HG03565 (cell line): ENCODE measurements at regions not wholly inside any gene's neighbourhood (a gene's known extent, or its start where the extent isn't known, plus 50 kb on each side); places are given as distances from the start of the nearest gene placed in this dataset.
"Not testable (repeated sequence)": the region's sequence is repeated elsewhere in the genome, so short reads cannot be mapped to it uniquely, and the experiment has no call there.

Experiments
- ATAC-seq: cut with Tn5 transposase; IDR thresholded peaks from one replicate; pipeline ENCODE4 v1.9.1; 2021; ENCODE audit warnings: mild to moderate bottlenecking, moderate library complexity; ENCODE audit not compliant: unreplicated experiment

DNA sequence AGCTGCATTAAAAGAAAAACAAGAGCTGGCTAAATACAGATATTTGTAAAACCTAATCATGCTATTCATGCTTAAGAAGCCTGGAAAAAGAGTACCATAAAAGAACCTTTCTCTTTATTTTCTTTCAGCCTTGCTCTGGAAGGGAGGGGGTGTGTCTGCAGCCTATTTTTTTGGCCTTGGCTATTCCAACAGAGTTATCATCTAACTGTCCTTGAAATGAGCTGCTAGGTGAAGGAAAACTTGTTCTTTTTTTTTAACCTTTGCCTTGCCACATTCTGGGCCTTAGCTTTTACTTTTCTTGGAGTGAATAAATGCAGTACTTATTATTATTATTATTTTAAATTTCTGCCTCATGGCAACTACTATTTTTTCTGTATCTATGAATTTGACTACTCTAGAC is 224.9 kb upstream of the SYNCRIP start:
- no peak for ATAC-seq

DNA sequence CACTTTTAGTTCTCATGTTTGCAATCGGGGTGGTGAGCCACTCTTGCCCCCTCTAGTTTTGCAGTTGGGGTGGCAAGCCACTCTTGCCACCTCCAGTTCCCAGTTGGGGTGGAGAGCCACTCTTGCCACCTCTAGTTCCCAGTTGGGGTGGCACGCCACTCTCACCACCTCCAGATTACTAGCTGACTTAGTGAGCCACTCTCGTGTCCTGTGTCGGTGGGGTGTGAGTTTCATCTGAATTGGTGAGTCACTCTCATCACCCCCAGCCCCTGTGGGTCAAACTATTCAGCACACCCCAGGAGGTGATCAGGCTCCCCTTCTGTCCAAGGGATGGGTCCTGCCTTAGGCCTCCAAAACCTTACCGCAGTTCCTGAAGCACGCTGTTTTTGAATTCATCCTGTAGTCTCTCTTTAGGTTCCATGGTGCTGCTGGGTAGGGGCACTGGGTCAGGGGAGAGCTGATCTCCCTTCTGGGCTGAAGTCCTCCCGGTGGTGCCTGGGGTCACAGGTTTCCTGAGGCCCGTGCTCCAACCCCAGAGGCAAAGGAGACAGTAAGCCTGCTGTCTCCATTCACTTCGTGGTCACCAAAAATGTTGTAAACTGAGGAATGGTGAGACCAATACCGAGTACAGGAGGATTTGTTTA is 224.2 kb upstream of the SYNCRIP start:
- ATAC-seq = no peak

DNA sequence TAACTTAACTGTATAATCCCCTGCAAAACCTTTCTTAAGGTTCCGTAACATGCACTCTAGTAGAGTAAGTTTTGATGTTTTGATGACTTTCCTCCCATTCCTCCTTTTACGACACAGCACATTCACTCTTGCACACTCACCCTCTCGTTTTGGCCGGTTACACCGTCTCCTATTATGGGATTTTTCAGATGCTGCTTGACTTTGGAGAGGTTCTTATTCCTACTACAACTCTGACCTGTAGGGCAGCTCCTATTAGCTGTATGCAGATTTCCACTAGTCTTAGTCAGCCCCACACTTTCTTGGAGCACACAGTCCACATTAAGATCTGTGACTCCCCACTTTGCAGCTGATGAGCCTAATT is 223.7 kb upstream of the SYNCRIP start:
- no peak for ATAC-seq

DNA sequence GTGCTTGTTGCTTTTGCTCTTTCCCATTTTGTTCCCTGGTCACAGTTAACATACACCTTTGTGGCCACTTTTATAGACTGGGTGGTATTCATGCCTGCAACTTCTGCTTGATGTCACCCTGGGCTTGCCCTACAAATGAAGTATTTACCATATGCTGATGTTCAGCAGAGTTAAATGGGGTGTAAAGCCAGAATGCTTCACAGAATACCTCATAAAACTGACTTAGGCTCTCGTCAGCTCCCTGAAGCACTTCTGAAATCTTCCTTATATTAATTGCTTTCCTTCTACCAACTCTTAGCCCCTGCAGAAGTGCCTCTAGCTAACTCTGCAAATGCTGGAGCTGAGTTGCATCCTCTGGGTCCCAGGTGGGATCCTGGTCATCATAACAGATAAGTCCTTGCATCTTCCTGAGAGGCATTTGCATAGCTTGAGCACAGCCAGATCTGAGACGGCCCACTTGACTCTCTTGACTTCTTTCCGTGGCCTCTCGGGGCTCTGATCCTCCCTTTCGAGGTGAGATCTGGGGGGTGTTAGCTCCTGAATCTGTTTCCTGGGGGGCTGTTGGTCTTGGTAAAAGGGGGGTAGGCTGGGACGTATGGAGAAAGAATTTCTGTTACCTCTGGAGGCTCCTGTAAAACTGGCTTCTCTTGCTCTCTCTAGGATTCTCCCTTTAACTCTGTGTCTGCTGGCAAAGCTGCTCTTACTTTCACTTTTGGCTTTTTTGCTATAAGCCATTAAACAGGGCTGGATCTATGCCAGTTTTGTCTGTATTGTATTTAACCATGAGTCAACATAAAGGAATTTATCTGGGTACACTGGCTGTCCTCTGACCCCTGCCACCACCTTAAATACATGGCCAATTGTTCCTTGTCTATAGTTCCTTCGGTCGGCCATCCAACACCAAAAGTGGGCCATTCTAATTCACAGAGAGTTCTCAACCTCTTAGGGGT is 223.0 kb upstream of the SYNCRIP start:
- peak; percentile 48 for ATAC-seq

- ATAC-seq = no peak
These were observed 222.0 kb upstream of the SYNCRIP start for GRCh38 chr6:85864453-85865401.

GRCh38 chr6:85856235-85856634 is 213.5 kb upstream of the SYNCRIP start:
- ATAC-seq = no peak

DNA sequence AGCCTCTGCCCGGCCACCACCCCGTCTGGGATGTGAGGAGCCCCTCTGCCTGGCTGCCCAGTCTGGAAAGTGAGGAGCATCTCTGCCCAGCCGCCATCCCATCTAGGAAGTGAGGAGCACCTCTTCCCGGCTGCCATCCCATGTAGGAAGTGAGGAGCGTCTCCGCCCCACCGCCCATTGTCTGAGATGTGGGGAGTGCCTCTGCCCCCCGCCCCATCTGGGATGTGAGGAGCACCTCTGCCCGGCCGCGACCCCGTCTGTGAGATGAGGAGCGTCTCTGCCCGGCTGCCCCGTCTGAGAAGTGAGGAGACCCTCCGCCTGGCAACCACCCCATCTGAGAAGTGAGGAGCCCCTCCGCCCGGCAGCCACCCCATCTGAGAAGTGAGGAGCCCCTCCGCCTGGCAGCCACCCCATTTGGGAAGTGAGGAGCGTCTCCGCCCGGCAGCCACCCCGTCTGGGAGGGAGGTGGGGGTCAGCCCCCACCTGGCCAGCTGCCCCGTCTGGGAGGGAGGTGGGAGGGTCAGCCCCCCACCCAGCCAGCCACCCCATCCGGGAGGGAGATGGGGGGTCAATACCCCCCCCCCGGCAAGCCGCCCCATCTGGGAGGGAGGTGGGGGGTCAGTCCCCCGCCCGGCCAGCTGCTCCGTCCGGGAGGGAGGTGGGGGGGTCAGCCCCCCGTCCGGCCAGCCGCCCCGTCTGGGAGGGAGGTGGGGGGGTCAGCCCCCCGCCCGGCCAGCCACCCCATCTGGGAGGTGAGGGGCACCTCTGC is 195.8 kb upstream of the SYNCRIP start:
- not testable (repeated sequence) for ATAC-seq

DNA sequence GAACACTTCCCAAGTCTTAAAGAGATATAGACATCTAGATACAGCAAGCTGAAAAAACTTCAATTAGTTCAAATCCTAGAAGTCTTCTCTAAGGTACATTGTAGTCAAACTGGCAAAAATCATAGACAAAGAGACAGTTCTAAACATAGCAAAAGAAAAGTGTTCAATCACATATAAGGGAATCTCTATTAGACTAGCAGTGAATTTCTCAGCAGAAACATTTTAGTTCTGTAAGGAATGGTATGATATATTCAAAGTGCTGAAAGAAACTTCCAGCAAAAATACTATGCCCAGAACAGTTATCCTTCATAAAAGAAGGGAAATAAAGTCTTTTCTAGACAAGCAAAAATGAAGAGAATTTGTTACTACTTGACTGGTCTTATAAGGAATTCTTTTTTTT is 186.3 kb upstream of the SYNCRIP start:
- no peak for ATAC-seq

- no peak for ATAC-seq
These were observed 184.3 kb upstream of the SYNCRIP start for GRCh38 chr6:85826997-85827396.

DNA sequence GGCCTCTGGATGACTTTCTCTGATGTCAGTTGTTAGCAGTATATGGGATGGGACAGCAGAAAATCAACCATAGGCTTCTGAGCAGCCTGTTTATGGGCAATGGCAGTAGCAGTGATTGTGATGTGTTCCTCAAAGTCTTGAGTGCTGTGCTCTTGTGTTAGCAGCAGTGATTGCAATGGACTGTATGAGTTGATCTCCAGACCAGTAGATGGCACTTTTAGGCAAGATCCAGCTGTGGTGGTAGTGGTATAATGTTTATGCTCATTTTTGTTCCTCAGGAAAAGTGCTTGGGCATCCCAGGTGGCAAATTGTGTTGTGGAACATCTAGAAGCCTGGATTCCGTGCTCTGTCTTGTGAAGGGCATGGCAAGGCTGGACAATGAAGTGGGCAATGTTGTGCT is 181.6 kb upstream of the SYNCRIP start:
- ATAC-seq = no peak

DNA sequence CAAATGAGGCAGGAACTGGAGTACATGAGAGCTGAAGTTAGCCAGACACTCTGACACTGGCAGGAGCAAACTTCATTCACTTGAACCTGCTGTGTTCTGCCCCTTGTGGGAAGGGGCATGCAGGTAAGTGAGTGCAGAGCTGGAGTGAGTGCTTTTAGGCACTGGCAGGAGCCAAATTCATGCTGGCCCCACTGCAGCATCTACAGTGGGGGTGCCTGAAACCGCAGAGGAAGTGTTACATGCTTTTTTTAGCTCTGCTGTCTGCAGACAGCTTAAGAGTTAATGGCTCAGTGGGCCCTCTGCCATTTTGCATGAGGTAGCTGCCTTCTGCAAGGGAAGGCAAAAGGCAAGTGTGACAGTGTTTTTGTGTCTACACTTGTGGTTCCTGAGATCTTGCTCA is 167.9 kb upstream of the SYNCRIP start:
- peak; percentile 65 for ATAC-seq

GRCh38 chr6:85803721-85804120 is 161.0 kb upstream of the SYNCRIP start:
- no peak for ATAC-seq

DNA sequence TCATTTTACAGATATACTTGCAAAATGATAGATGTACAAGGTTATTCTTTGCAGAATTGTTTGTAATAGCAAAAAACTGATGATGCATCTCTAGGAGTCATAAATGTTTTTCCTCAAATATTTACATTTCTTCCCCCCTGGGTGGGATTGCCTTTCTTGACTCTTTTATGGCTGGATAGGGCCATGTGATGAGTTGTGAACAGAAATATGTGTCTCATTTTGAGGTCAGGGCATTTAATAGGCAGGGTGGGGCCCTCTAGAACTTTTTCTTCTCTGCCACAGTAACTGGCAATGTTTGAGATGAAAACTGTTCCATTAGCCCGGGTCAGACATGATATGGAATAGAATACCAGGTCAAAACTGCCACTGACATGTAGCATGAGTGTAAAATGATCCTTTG is 159.5 kb upstream of the SYNCRIP start:
- ATAC-seq = no peak

DNA sequence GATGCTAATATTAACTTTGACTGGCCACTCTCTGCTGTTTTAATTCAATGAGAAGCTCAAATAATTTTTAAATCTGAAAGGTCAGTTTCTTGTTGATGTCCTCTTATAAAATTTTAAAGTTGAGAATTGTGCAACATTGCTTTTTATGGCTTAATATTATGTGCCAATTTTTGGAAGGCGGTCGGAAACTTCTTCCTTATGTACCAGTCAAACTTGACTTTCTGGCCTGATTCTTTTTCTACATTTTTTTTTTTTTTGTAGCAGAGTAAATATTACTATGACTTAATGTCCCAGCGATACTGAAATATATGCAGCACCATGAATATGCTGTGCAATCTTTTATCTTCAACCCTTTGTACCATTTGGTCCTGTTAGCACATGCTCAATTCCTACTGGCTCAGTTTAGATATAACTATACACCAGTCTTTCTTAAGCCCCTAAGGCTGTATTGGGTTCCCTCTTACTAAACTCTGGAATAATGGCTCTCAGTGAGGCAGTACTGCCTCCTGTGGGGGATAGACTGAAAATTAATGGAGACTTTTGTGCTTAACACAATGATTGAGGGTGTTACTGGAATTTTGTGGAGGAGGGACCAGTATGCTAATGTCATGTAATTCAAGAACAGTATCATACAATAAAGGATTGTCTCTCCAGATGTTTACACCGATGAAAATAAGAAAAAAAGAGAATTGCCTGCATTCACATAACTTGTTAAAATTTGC is 156.4 kb upstream of the SYNCRIP start:
- no peak for ATAC-seq

GRCh38 chr6:85797993-85798392 is 155.3 kb upstream of the SYNCRIP start:
- ATAC-seq = no peak

- ATAC-seq = no peak
These were observed 153.3 kb upstream of the SYNCRIP start for GRCh38 chr6:85795945-85796344.

GRCh38 chr6:85792254-85792653 is 149.6 kb upstream of the SYNCRIP start:
- ATAC-seq = no peak

GRCh38 chr6:85775883-85776282 is 133.2 kb upstream of the SYNCRIP start:
- ATAC-seq = no peak

DNA sequence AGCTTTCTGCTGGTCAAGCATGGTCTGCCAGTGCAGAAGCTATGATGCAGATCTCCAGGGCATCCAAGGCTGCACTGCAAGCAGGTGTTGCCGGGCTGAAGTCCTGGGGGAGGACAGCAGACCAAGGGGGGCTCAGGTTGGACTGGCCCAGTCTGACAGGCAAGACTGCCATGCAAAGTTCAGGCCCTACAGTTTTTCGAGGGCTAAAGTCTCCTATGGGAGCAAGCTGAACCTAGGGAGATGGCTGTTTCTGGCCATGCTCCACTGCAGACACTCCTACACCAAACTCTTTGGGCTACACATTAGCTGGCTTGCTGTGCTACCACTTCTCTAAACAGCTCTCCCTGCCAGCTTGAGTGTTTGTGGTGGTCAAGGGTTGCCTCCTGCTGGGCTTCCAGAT is 130.0 kb upstream of the SYNCRIP start:
- no peak for ATAC-seq

- no peak for ATAC-seq
These were observed 129.3 kb upstream of the SYNCRIP start for GRCh38 chr6:85771925-85772430.
